ENCODE measurements at regions not wholly inside any gene's neighbourhood (a gene's known extent, or its start where the extent isn't known, plus 50 kb on each side); places are given as distances from the start of the nearest gene placed in this dataset.

GRCh38 chr22:19658057-19658966 is 56.0 kb upstream of the SEPTIN5 start:
- no peak for TF ChIP-seq CTCF (conservative IDR thresholded peaks at IDR 0.05; ENCODE audit: low read length)
- no peak for TF ChIP-seq EZH2phosphoT487 (IDR thresholded peaks at IDR 0.05; ENCODE audit: borderline replicate concordance, low read depth, low read length)

All from OCI-LY7 (cell line).